Ishikawa (cell line): ENCODE measurements at regions not wholly inside any gene's neighbourhood (a gene's known extent, or its start where the extent isn't known, plus 50 kb on each side); places are given as distances from the start of the nearest gene placed in this dataset.

Source experiments
- CREB1 ChIP-seq: IDR thresholded peaks from 2 replicates; pipeline ENCODE4 v1.6.1; 2012; ENCODE audit warnings: low read depth
- EGR1 ChIP-seq: IDR thresholded peaks from 2 replicates; pipeline ENCODE4 v1.6.1; 2012
- EP300 ChIP-seq: IDR thresholded peaks from 2 replicates; pipeline ENCODE4 v1.6.1; 2012; ENCODE audit warnings: borderline replicate concordance
- FOXM1 ChIP-seq: IDR thresholded peaks from 2 replicates; pipeline ENCODE4 v1.6.1; 2012; ENCODE audit warnings: low read depth, borderline replicate concordance
- MAX ChIP-seq: IDR thresholded peaks from 2 replicates; pipeline ENCODE4 v1.6.1; 2012
- NFIC ChIP-seq: IDR thresholded peaks from 2 replicates; pipeline ENCODE4 v1.6.1; 2012
- RAD21 ChIP-seq: IDR thresholded peaks from 2 replicates; pipeline ENCODE4 v1.6.1; 2012; ENCODE audit warnings: low read depth
- REST ChIP-seq: IDR thresholded peaks from 2 replicates; pipeline ENCODE4 v1.6.1; 2012; ENCODE audit warnings: low read depth, mild to moderate bottlenecking
- TAF1 ChIP-seq: IDR thresholded peaks from 2 replicates; pipeline ENCODE4 v1.6.1; 2012; ENCODE audit warnings: low read depth, mild to moderate bottlenecking
- TCF12 ChIP-seq: IDR thresholded peaks from 2 replicates; pipeline ENCODE4 v1.6.1; 2012; ENCODE audit warnings: low read depth
- USF1 ChIP-seq: IDR thresholded peaks from 2 replicates; pipeline ENCODE4 v1.6.1; 2012
- YY1 ChIP-seq: IDR thresholded peaks from 2 replicates; pipeline ENCODE4 v1.6.1; 2012; ENCODE audit warnings: low read depth
- ZBTB7A ChIP-seq: IDR thresholded peaks from 2 replicates; pipeline ENCODE4 v1.6.1; 2012; ENCODE audit warnings: low read depth

DNA sequence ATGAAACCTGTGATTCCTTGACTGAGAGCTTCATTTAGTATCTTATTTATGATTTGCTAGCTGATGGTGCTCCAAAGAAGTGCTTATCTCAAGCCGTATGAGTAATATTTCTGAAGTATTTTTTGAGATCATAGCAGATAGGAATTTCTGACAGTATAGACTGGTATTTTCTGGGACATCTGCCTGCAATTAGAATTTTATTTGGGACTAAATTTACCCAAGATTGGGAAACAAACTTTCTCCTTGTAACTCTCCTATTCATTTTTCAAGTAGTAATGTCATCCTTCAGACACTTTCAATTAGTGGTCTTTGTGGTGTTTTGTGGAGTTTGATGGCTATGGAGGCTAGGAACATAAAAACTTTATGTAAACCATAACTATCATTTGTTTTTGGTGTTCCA is 597.2 kb upstream of the ZP4 start:
- TF ChIP-seq YY1 (no peak), USF1 (no peak), EP300 (no peak), REST (no peak), TCF12 (no peak), NFIC (no peak), ZBTB7A (no peak), TAF1 (no peak), FOXM1 (no peak), RAD21 (no peak), EGR1 (no peak), MAX (no peak), CREB1 (no peak)
